HG02571 (cell line): ENCODE measurements at regions not wholly inside any gene's neighbourhood (a gene's known extent, or its start where the extent isn't known, plus 50 kb on each side); places are given as distances from the start of the nearest gene placed in this dataset.

Experiments
- ATAC-seq: cut with Tn5 transposase; IDR thresholded peaks from one replicate; pipeline ENCODE4 v1.9.1; 2021; ENCODE audit warnings: mild to moderate bottlenecking, moderate library complexity; ENCODE audit not compliant: unreplicated experiment

- ATAC-seq, result no peak
These were observed 450.3 kb upstream of the CLINT1 start for GRCh38 chr5:158309088-158309807.

GRCh38 chr5:158308429-158309025 lies 449.6 kb upstream of the CLINT1 start:
- no peak for ATAC-seq

- ATAC-seq, result no peak
These were observed 446.9 kb upstream of the CLINT1 start for GRCh38 chr5:158305861-158306260.

- no peak for ATAC-seq
These were observed 445.7 kb upstream of the CLINT1 start for GRCh38 chr5:158304607-158305006.

- ATAC-seq, result no peak
These were observed 444.9 kb upstream of the CLINT1 start for GRCh38 chr5:158303883-158304282.

GRCh38 chr5:158303275-158303674 lies 444.3 kb upstream of the CLINT1 start:
- no peak for ATAC-seq

- no peak for ATAC-seq
These were observed 443.1 kb upstream of the CLINT1 start for GRCh38 chr5:158302029-158302428.

GRCh38 chr5:158301186-158301585 lies 442.2 kb upstream of the CLINT1 start:
- ATAC-seq, result no peak

- ATAC-seq, result no peak
These were observed 441.3 kb upstream of the CLINT1 start for GRCh38 chr5:158300256-158300655.

- ATAC-seq, result no peak
These were observed 438.1 kb upstream of the CLINT1 start for GRCh38 chr5:158297002-158297527.

GRCh38 chr5:158294701-158295100 lies 435.8 kb upstream of the CLINT1 start:
- no peak for ATAC-seq

- ATAC-seq, result no peak
These were observed 434.0 kb upstream of the CLINT1 start for GRCh38 chr5:158292981-158293380.

- ATAC-seq, result no peak
These were observed 431.0 kb upstream of the CLINT1 start for GRCh38 chr5:158289967-158290366.

- no peak for ATAC-seq
These were observed 429.3 kb upstream of the CLINT1 start for GRCh38 chr5:158288272-158288657.

- ATAC-seq, result no peak
These were observed 428.8 kb upstream of the CLINT1 start for GRCh38 chr5:158287643-158288271.

- ATAC-seq, result no peak
These were observed 427.9 kb upstream of the CLINT1 start for GRCh38 chr5:158286827-158287226.

- no peak for ATAC-seq
These were observed 426.8 kb upstream of the CLINT1 start for GRCh38 chr5:158285698-158286097.

GRCh38 chr5:158284242-158284641 lies 425.3 kb upstream of the CLINT1 start:
- no peak for ATAC-seq

GRCh38 chr5:158283397-158283796 lies 424.5 kb upstream of the CLINT1 start:
- ATAC-seq, result no peak

GRCh38 chr5:158278216-158278925 lies 419.4 kb upstream of the CLINT1 start:
- ATAC-seq, result no peak

- ATAC-seq, result no peak
These were observed 418.3 kb upstream of the CLINT1 start for GRCh38 chr5:158277276-158277675.
